Keratinocyte (primary cell): ENCODE measurements at regions not wholly inside any gene's neighbourhood (a gene's known extent, or its start where the extent isn't known, plus 50 kb on each side); places are given as distances from the start of the nearest gene placed in this dataset.

ENCODE experiments used
- DNase-seq: peaks from one replicate; pipeline ENCODE4 v3.0.0-alpha.2; 2011; ENCODE audit warnings: low read depth, missing footprints, low spot score
- FAIRE-seq: peaks from 2 replicates; lab custom pipeline; 2011; peaks lifted over from hg19 to GRCh38; lab: Jason Lieb, UNC
- H2AFZ ChIP-seq: 2 replicates; pipeline ENCODE4 v1.6.0; 2012; ENCODE audit warnings: low read length, control low read depth, inconsistent platforms; ENCODE audit not compliant: control insufficient read depth
- H3K27ac ChIP-seq: 2 replicates; pipeline ENCODE4 v1.5.1; 2011; ENCODE audit warnings: low read length; ENCODE audit not compliant: control insufficient read depth, insufficient read depth
- H3K27me3 ChIP-seq: 3 replicates; pipeline ENCODE4 v1.6.0; 2011; ENCODE audit warnings: low read length; ENCODE audit not compliant: control insufficient read depth, insufficient read depth; ENCODE audit errors: extremely low read depth
- H3K36me3 ChIP-seq, 2 experiments: 2 replicates in 1 of 2; 3 replicates in 1 of 2; pipeline ENCODE4 v1.5.1; 2011; ENCODE audit warnings: low read length in 2 of 2, mild to moderate bottlenecking in 1 of 2; ENCODE audit not compliant: control insufficient read depth in 2 of 2, insufficient read depth in 2 of 2; ENCODE audit errors: extremely low read depth in 1 of 2
- H3K4me1 ChIP-seq: 3 replicates; pipeline ENCODE4 v1.5.1; 2011; ENCODE audit warnings: low read length; ENCODE audit not compliant: control insufficient read depth, insufficient read depth; ENCODE audit errors: extremely low read depth
- H3K4me2 ChIP-seq: 3 replicates; pipeline ENCODE4 v1.6.0; 2011; ENCODE audit warnings: low read depth, low read length; ENCODE audit not compliant: control insufficient read depth, insufficient read depth; ENCODE audit errors: extremely low read depth
- H3K4me3 ChIP-seq, 3 experiments: fragments of 200-600 bp in 1 of 3; sonication (generic) in 1 of 3; 2 replicates in 2 of 3; 3 replicates in 1 of 3; pipeline ENCODE4 v1.5.1; 2011 to 2016; ENCODE audit warnings: low read length in 3 of 3, mild to moderate bottlenecking in 3 of 3, control low read depth in 2 of 3, inconsistent platforms in 1 of 3, low read depth in 1 of 3, mixed read lengths in 1 of 3, mixed run types in 1 of 3, moderate library complexity in 1 of 3; ENCODE audit not compliant: control insufficient read depth in 2 of 3, insufficient read depth in 2 of 3; ENCODE audit errors: extremely low read depth in 1 of 3
- H3K79me2 ChIP-seq: 2 replicates; pipeline ENCODE4 v1.6.0; 2012; ENCODE audit warnings: low read length; ENCODE audit not compliant: control insufficient read depth, insufficient read depth
- H3K9ac ChIP-seq: 3 replicates; pipeline ENCODE4 v1.6.0; 2011; ENCODE audit warnings: low read length; ENCODE audit not compliant: control insufficient read depth, insufficient read depth; ENCODE audit errors: extremely low read depth
- H3K9me1 ChIP-seq: 3 replicates; pipeline ENCODE4 v1.6.0; 2011; ENCODE audit warnings: low read length; ENCODE audit not compliant: control insufficient read depth, insufficient read depth; ENCODE audit errors: extremely low read depth
- H3K9me3 ChIP-seq: 2 replicates; pipeline ENCODE4 v1.5.1; 2012; ENCODE audit warnings: low read depth, low read length; ENCODE audit not compliant: control insufficient read depth
- H4K20me1 ChIP-seq: 3 replicates; pipeline ENCODE4 v1.6.0; 2011; ENCODE audit warnings: low read length; ENCODE audit not compliant: control insufficient read depth, insufficient read depth; ENCODE audit errors: extremely low read depth
- CTCF ChIP-seq, 3 experiments: IDR thresholded peaks in 1 of 3; conservative IDR thresholded peaks in 1 of 3; optimal IDR thresholded peaks in 1 of 3; 2 replicates in 2 of 3; 3 replicates in 1 of 3; pipeline versions ENCODE3 to v1.5.1; 2011; ENCODE audit warnings: low read length in 3 of 3, mild to moderate bottlenecking in 3 of 3, moderate library complexity in 2 of 3, control low read depth in 1 of 3, inconsistent platforms in 1 of 3; ENCODE audit not compliant: insufficient read depth in 2 of 3; ENCODE audit errors: extremely low read depth in 1 of 3
- EZH2 ChIP-seq: IDR thresholded peaks from one replicate; pipeline ENCODE4 v1.6.1; 2012; ENCODE audit warnings: inconsistent platforms, mild to moderate bottlenecking, low read length, moderate library complexity
- dilution Hi-C: fragments of 300-500 bp; cut with MboI; formaldehyde crosslinking; loops from one replicate; pipeline ENCODE4 v1.7.0; 2020; ENCODE audit warnings: low sequenced_read_pairs; ENCODE audit not compliant: extremely low pct_ligation_motif_present

- no peak overlapping the region for H3K4me2 ChIP-seq
- H3K4me1 ChIP-seq = no peaks in the 10 kb centered on the region
- no peak overlapping the region for H3K9ac ChIP-seq
- H4K20me1 ChIP-seq = no peaks in the 10 kb centered on the region
- H3K9me3 ChIP-seq = no peaks in the 10 kb centered on the region
- dilution Hi-C loops = no loop called here
- no peak overlapping the region for H3K4me3 ChIP-seq
- TF ChIP-seq CTCF (optimal IDR thresholded peaks at IDR 0.05 in 1 of 3, IDR thresholded peaks at IDR 0.05 in 1 of 3, conservative IDR thresholded peaks at IDR 0.05 in 1 of 3; ENCODE audit: extremely low read depth in 1 of 3, insufficient read depth in 2 of 3, low read length in 3 of 3) (no peak), EZH2 (no peak)
- H3K36me3 ChIP-seq = no peaks in the 10 kb centered on the region
- FAIRE-seq (no peak), DNase-seq (no peak)
- H3K27ac ChIP-seq = no peak overlapping the region
- no peaks in the 10 kb centered on the region for H3K9me1 ChIP-seq
- no peaks in the 10 kb centered on the region for H3K27me3 ChIP-seq
- no peak overlapping the region for H2AFZ ChIP-seq
- H3K79me2 ChIP-seq = no peaks in the 10 kb centered on the region
These were observed 1611.1 kb downstream of the ARAP2 start for GRCh38 chr4:34633241-34633640.

GRCh38 chr4:34636623-34637022, 1607.7 kb downstream of the ARAP2 start:
- Histone ChIP-seq H3K27me3 (no peaks in the 10 kb centered on the region), H3K9ac (no peak overlapping the region), H3K4me1 (no peaks in the 10 kb centered on the region), H3K9me1 (no peaks in the 10 kb centered on the region), H4K20me1 (no peaks in the 10 kb centered on the region), H3K27ac (no peak overlapping the region), H2AFZ (no peak overlapping the region), H3K4me3 (no peak overlapping the region), H3K4me2 (no peak overlapping the region), H3K36me3 (no peaks in the 10 kb centered on the region), H3K79me2 (no peaks in the 10 kb centered on the region), H3K9me3 (no peaks in the 10 kb centered on the region)
- DNase-seq (no peak), FAIRE-seq (no peak)
- dilution Hi-C loops = no loop called here
- TF ChIP-seq CTCF (optimal IDR thresholded peaks at IDR 0.05 in 1 of 3, IDR thresholded peaks at IDR 0.05 in 1 of 3, conservative IDR thresholded peaks at IDR 0.05 in 1 of 3; ENCODE audit: extremely low read depth in 1 of 3, insufficient read depth in 2 of 3, low read length in 3 of 3) = no peak
- no peak for TF ChIP-seq EZH2
